Left ventricle myocardium inferior (tissue), 1 donor: ENCODE measurements at regions not wholly inside any gene's neighbourhood (a gene's known extent, or its start where the extent isn't known, plus 50 kb on each side); places are given as distances from the start of the nearest gene placed in this dataset.

Source experiments
- DNase-seq: peaks from one replicate; pipeline ENCODE4 v3.0.0-alpha.2; 2020
- H3K27ac ChIP-seq: fragments of 200-600 bp; replicated peaks from 2 replicates; pipeline ENCODE4 v1.8.0; 2021
- H3K27me3 ChIP-seq: fragments of 200-600 bp; 2 replicates; pipeline ENCODE4 v1.8.0; 2021; ENCODE audit warnings: low read depth
- H3K36me3 ChIP-seq: fragments of 200-600 bp; 2 replicates; pipeline ENCODE4 v1.8.0; 2021
- H3K4me1 ChIP-seq: fragments of 200-600 bp; 2 replicates; pipeline ENCODE4 v1.8.0; 2021
- H3K4me3 ChIP-seq: fragments of 200-600 bp; 2 replicates; pipeline ENCODE4 v1.8.0; 2021; ENCODE audit warnings: mild to moderate bottlenecking, moderate library complexity
- H3K9me3 ChIP-seq: fragments of 200-600 bp; replicated peaks from 2 replicates; pipeline ENCODE4 v1.8.0; 2021
- CTCF ChIP-seq: fragments of 200-600 bp; IDR thresholded peaks from 2 replicates; pipeline ENCODE4 v1.8.0; 2021; ENCODE audit warnings: antibody characterized with exemption, mild to moderate bottlenecking, borderline replicate concordance
- intact Hi-C: fragments of 100-400 bp; cut with micrococcal nuclease; formaldehyde crosslinking; loops from one replicate; pipeline ENCODE4 v1.11.0; 2022
- donor health status: DM: no; HTN: yes; CAD: no; lungs with severe emphysema.

- DNase-seq, result peak; percentile 23
- TF ChIP-seq CTCF, result no peak
- intact Hi-C loops, result no loop called here
- H3K27ac ChIP-seq, result no peak overlapping the region
- no peaks in the 10 kb centered on the region for H3K36me3 ChIP-seq
- peaks cover 48% of the 10 kb centered on the region for H3K27me3 ChIP-seq
- no peak overlapping the region for H3K4me3 ChIP-seq
- no peaks in the 10 kb centered on the region for H3K4me1 ChIP-seq
- peaks cover 5% of the 10 kb centered on the region for H3K9me3 ChIP-seq
Measured at GRCh38 chr15:69755551-69756310, 303.1 kb downstream of the RPLP1 start.

- DNase-seq, result no peak
- no peak overlapping the region for H3K4me3 ChIP-seq
- intact Hi-C loops, result no loop called here
- H3K4me1 ChIP-seq, result no peaks in the 10 kb centered on the region
- no peak for TF ChIP-seq CTCF
- peaks cover 5% of the 10 kb centered on the region for H3K9me3 ChIP-seq
- no peaks in the 10 kb centered on the region for H3K36me3 ChIP-seq
- H3K27me3 ChIP-seq, result peaks cover 48% of the 10 kb centered on the region
- H3K27ac ChIP-seq, result no peak overlapping the region
Measured at GRCh38 chr15:69756440-69756839, 303.8 kb downstream of the RPLP1 start.

DNA sequence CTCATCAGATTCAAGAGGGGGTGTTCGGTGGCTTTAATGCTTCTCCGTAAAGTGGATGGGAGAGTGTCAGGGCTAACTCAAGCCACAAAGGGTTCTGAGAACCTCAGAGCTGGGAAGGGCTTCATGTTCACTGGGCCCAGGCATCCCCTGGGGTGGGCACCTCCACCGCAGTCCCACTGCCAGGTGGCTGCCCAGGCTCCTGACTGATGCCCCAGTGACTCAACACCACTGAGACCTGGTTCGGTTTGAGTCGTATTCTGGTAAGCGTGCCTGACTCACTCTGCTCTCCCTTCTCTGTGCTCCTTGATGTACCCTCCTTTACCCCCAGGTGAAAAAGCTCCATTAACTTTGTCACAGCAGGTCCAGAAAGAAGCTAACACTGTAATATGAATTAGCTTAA is 304.6 kb downstream of the RPLP1 start:
- no peak for TF ChIP-seq CTCF
- no peak overlapping the region for H3K4me3 ChIP-seq
- DNase-seq, result no peak
- peaks cover 49% of the 10 kb centered on the region for H3K27me3 ChIP-seq
- intact Hi-C loops, result no loop called here
- no peaks in the 10 kb centered on the region for H3K36me3 ChIP-seq
- H3K9me3 ChIP-seq, result peaks cover 5% of the 10 kb centered on the region
- no peak overlapping the region for H3K27ac ChIP-seq
- H3K4me1 ChIP-seq, result no peaks in the 10 kb centered on the region

DNA sequence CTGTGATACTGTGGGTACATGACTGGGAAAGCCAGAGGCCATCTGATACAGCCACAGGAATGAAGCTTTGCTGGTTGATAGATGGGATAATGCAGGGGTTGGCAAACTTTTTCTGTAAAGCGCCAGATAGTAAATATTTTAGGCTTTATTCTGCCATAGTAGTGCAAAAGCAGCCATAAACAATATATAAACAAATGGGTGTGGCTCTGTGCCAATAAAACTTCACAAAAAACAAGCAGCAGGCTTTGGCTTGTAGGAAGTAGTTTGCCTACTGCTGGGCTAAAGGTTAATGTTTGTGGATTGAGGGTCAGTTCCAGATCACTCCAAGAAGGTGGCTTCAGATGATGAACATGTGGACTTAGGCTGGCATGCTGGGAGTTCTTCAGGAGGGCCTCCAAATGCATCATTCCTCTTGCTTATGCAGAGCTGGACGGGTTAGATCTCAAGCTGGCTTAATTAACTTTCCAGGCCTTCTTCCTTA is 305.7 kb downstream of the RPLP1 start:
- H3K4me1 ChIP-seq, result no peaks in the 10 kb centered on the region
- peaks cover 61% of the 10 kb centered on the region for H3K27me3 ChIP-seq
- H3K27ac ChIP-seq, result no peak overlapping the region
- H3K4me3 ChIP-seq, result no peak overlapping the region
- H3K36me3 ChIP-seq, result no peaks in the 10 kb centered on the region
- H3K9me3 ChIP-seq, result peaks cover 3% of the 10 kb centered on the region
- intact Hi-C loops, result no loop called here
- DNase-seq, result no peak
- TF ChIP-seq CTCF, result no peak

DNA sequence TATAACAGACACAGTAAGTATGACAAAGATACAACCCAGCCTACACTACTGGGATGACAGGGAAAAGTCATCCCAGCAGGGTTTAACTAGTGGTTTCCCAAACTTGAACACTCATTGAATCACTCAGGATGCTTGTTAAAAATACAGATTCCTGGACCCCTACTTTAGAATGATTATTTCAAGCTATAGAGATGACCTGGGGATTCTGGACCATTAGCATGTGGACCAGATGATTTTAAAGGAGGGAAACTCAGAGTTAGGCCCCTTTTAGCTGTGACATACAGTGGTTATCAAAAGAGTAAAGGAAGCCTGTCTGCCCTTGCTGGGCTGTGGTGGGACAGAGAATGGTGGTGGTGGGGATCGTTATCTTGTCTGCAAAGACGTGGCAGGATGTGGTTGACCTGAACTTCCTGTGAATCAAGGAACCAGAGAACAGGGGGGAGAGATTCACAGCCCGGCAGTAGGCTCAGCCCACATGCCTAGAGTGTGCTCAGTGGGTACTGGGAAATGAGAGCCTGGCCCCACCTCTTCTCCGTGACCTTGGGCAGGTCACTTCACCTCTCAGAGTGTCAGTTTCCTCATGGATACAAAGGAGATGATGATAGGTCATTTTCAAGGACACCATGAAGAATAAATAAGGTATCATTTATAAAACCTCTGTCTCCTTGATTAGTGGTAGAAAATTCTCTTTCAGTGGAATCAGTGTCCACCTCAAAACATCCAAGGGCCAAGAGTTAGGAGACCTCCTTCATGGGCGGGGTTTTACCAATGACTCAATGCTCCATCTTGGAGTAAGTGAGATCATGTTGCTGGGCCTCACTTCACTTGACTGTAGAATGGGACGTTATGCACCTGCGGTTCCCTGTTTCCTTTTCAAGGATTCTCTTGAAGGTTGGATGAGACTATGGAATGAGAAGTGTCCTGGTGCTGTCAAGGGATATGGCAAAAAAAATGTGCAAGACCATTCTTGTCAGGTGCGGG is 306.5 kb downstream of the RPLP1 start:
- H3K4me3 ChIP-seq, result no peak overlapping the region
- TF ChIP-seq CTCF, result no peak
- H3K27me3 ChIP-seq, result peaks cover 61% of the 10 kb centered on the region
- intact Hi-C loops, result no loop called here
- DNase-seq, result peak; percentile 23
- H3K27ac ChIP-seq, result no peak overlapping the region
- H3K4me1 ChIP-seq, result no peaks in the 10 kb centered on the region
- H3K9me3 ChIP-seq, result no peaks in the 10 kb centered on the region
- H3K36me3 ChIP-seq, result no peaks in the 10 kb centered on the region
